ENCODE measurements at regions not wholly inside any gene's neighbourhood (a gene's known extent, or its start where the extent isn't known, plus 50 kb on each side); places are given as distances from the start of the nearest gene placed in this dataset.
"Not testable (repeated sequence)": the region's sequence is repeated elsewhere in the genome, so short reads cannot be mapped to it uniquely, and the experiment has no call there.

DNA sequence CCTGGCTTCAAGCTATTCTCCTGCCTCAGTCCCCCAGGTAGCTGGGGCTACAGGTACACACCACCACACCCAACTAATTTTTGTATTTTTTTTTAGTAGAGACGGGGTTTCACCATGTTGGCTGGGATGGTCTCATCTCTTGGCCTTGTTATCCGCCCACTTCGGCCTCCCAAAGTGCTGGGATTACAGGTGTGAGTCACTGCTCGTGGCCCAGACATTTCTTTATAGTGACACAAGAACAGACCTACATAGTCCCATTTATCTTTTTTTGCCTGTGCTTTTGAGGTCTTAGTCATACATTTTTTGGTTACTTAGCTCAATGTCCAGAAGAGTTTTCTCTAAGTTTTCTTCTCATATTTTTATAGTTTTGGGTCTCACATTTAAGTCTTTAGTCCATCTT lies 247.4 kb downstream of the SYT10 start:
- DNase-seq (ENCODE audit: low read depth), result no peak

DNA sequence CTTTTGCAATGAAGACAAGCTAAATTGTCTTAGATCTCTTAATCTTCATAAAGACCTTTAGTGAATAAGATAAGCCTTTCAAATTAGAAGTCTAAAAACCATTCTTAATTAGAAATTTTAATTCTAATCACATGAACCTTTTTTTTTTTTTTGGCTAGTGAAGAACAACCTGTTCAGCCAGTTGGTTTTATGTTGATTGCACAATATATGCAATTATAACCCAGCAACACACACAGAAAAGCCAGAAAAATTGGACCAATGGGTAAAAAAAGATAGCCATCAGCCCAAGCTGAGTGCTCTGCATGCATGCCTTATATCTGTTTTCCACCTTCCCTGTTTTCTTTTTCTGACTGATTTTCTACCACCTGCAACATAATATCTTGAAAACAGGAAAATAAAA lies 252.2 kb downstream of the SYT10 start:
- DNase-seq (ENCODE audit: low read depth), result no peak

- no peak for DNase-seq (ENCODE audit: low read depth)
These were observed 255.5 kb downstream of the SYT10 start for GRCh38 chr12:33184161-33184560.

DNA sequence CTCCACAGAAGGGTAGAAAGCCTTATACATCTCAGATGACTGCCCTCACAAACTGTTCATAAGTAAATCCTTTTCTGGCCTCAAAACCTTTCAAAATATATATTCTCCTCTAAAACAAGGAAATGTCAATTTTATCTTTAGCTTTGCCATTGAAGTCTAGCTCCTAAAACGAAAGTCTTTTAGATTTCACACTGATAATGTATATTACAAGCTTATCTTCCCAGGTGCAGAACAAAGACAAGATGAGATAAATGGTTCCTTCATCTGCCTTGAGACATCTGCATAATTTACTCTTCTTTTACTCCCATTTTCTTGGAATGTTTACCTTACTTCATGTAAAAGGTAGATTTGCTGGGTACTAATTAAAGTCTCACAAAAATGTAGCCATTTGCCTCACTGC lies 257.1 kb downstream of the SYT10 start:
- DNase-seq (ENCODE audit: low read depth), result no peak

DNA sequence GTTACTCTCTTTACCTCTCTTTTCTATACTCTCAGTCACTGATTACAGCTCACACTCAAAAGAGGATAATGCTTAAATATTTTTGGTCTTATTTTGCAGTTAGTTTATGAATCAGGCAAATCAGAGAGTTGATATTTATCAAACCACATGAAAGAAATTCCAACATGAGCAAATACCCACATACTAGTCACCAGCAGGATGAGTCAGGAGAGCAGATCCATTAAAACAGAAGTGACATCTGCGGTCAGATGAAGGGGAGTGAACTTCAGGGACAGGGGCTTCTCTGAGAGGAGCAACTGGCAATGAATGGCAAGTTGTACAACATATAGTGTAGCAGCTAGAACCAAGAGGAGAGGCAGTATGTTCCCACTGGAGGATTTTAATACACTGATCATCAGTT lies 258.7 kb downstream of the SYT10 start:
- DNase-seq (ENCODE audit: low read depth), result peak; percentile 18

DNA sequence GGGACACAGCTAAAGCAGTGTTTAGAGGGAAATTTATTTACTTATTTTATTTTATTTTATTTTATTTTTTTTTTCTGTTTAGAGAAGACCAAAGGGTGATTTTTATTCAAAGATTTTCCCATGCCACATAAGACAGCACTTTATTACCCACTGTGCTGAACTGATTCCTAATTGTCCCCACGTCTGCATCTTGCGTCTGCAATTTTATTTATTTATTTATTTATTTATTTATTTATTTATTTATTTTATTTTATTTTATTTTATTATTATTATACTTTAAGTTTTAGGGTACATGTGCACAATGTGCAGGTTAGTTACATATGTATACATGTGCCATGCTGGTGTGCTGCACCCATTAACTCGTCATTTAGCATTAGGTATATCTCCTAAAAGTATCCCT lies 269.7 kb upstream of the PKP2 start:
- not testable (repeated sequence) for DNase-seq (ENCODE audit: low read depth)

DNA sequence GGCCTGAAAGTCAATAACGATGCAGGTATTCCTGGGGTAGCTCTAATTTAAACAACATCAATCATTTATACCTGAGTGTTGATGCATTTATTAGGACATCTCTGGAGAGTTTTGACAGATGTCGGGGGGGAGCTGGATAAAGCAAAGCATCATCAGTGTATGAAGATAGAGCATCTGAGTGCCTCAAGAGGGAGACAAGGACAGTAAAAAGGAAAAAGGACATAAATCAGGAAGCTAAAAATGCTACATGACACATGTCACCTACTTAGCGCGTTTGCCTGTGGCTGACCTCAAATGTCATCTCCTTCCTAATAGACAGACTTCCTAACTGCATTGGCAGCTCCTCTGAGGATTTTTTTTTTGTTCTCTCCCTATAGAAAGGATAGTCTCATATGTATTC lies 259.5 kb upstream of the PKP2 start:
- DNase-seq (ENCODE audit: low read depth), result no peak

DNA sequence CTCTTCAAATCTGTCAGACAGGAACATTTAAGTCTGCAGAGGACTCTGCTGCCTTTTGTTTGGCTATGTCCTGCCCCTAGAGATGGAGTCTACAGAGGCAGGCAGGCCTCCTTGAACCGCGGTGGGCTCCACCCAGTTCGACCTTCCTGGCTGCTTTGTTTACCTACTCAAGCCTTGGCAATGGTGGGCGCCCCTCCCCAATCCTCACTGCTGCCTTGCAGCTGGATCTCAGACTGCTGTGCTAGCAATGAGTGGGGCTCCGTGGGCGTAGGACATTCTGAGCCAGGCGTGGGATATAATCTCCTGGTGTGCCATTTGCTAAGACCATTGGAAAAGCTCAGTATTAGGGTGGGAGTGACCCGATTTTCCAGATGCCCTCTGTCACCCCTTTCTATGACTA lies 250.7 kb upstream of the PKP2 start:
- not testable (repeated sequence) for DNase-seq (ENCODE audit: low read depth)

- DNase-seq (ENCODE audit: low read depth), result no peak
These were observed 232.9 kb upstream of the PKP2 start for GRCh38 chr12:33129500-33129899.

GRCh38 chr12:33125755-33126154 lies 229.2 kb upstream of the PKP2 start:
- DNase-seq (ENCODE audit: low read depth), result no peak

- DNase-seq (ENCODE audit: low read depth), result no peak
These were observed 219.7 kb upstream of the PKP2 start for GRCh38 chr12:33116284-33116683.

- DNase-seq (ENCODE audit: low read depth), result no peak
These were observed 219.1 kb upstream of the PKP2 start for GRCh38 chr12:33115716-33116115.

GRCh38 chr12:33111850-33112249 lies 215.3 kb upstream of the PKP2 start:
- DNase-seq (ENCODE audit: low read depth), result no peak

DNA sequence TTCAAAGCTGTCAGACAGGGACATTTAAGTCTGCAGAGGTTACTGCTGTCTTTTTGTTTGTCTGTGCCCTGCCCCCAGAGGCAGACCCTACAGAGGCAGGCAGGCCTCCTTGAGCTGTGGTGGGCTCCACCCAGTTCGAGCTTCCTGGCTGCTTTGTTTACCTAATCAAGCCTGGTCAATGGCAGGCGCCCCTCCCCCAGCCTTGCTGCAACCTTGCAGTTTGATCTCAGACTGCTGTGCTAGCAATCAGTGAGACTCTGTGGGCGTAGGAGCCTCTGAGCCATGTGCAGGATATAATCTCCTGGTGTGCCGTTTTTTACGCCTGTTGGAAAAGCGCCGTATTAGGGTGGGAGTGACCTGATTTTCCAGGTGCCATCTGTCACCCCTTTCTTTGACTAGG lies 211.2 kb upstream of the PKP2 start:
- DNase-seq (ENCODE audit: low read depth), result not testable (repeated sequence)

DNA sequence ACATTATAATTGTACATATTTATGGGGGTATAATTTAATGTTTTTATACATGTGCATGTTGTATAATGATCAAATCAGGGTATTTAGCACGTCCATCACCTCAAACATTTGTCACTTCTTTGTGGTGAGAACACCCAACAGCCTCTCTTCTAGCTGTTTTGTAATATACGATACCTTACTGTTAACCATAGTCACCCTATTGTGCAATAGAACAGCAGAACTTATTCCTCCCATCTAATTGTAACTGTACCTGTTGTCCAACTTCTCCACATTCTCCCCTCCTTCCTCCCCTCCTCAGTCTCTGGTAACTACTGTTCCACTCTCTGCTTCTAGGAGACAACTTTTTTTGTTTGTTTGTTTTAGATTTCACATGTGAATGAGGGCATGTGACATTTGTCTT lies 197.0 kb upstream of the PKP2 start:
- DNase-seq (ENCODE audit: low read depth), result no peak

DNA sequence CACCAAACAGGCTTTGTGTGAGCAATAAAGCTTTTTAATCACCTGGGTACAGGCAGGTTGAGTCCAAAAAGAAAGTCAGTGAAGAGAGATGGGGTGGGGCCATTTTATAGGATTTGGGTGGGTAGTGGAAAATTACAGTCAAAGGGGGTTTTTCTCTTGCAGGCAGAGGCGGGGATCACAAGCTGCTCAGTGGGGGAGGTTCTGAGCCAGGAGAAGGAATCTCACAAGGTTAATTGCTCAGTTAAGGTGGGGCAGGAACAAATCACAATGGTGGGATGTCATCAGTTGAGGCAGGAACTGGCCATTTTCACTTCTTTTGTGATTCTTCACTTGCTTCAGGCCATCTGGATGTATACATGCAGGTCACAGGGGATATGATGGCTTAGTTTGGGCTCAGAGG lies 191.3 kb upstream of the PKP2 start:
- DNase-seq (ENCODE audit: low read depth), result not testable (repeated sequence)

- not testable (repeated sequence) for DNase-seq (ENCODE audit: low read depth)
These were observed 179.8 kb upstream of the PKP2 start for GRCh38 chr12:33076401-33076800.

GRCh38 chr12:33075130-33075766 lies 178.7 kb upstream of the PKP2 start:
- not testable (repeated sequence) for DNase-seq (ENCODE audit: low read depth)

DNA sequence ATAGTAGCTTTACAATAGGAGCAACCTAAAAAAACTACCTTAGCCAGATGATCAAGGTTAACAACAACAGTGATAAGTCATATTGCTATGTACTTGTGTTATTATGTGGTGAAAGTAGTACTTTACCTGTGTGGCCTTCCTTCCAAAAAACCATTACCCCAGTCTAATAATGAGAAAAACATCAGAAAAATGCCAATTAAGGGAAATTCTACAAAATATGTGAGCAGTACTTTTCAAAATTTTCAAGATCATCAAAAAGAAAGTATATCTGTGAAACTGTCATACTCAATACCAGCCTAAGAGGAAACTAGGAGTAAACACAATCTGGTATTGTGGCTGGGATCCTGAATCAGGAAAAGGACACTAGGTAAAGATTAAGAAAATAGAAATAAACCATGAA lies 165.3 kb upstream of the PKP2 start:
- DNase-seq (ENCODE audit: low read depth), result no peak

- no peak for DNase-seq (ENCODE audit: low read depth)
These were observed 157.8 kb upstream of the PKP2 start for GRCh38 chr12:33054371-33054770.

DNA sequence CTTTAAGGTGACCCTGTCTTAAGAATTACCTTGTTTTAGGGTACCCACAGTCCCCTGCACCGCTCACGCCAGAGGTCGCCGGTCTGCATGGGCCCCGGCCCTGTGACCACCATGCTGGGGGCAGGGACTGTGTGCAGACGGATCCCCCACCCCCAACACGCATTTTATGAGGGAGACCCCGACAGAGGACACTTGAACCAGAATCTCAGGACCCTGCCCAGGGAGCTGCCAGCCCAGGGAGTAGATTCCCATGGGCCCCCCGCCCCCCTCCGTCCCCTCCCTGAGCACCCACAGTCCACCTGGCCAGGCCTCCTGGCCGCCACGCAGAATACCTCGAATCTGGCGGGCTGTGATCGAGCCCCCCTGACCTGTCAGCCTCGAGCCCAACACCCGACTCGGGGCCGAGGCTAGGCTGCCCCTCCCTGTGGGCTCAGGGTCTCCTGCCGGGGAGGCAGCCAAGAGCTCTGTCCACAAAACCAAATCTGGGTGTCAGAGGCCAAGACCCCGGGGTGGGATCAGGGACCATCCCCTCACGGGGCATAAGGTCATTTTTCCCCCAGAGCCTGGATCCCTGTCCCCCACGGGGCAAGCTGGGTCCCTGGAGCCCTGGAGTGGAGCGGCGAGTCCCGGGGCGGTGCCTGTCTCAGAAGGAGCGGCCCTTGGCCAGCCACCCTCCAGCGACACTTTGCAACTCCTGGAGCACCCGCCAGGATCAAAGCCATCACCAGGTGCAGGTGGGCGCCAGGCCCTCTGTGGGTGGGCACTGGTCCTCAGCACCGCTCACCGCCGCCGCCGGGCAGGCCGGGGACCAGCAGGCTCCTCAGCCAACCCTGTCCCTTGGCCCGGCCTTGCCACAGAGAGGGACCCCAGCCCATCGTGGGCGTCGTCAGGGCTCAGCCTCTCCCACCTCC lies 155.8 kb upstream of the PKP2 start:
- no peak for DNase-seq (ENCODE audit: low read depth)

DNA sequence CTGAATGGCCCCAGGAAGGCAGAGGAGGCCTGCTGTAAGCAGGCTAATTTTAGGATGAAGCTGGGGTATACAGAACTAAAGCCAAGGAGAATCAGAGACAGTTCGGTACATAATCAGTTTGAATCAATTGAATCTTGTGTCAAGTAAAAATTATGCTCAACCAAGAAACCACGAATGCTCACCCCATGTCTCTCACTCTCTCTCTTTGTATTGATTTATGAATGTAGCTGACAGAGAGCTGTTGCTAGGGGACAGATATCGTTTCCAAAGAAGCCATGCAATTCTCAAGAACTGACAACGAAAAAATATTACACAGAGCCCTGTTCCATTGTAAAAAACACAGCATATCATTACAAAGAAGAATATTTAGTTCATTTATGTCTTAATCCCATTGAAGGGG lies 151.1 kb upstream of the PKP2 start:
- no peak for DNase-seq (ENCODE audit: low read depth)

GRCh38 chr12:33044447-33044846 lies 147.9 kb upstream of the PKP2 start:
- DNase-seq (ENCODE audit: low read depth), result no peak

DNA sequence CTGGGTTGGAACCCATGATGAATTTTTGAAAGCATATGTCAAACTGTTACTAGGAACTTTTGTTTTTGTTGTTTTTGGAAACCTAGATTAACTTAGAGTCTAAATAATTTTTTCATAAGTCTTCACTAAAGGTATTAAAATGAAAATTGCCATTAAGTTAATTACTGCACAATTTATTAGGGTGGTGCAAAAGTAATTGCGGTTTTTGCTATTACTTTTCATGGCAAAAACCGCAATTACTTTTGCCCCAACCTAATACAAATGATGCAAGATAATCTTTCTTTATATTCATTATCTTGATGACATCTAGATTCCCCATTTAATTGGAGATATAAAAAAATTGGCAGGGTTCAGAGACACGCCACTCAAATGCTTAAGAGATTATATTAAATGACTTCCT lies 145.0 kb upstream of the PKP2 start:
- no peak for DNase-seq (ENCODE audit: low read depth)

All from non-pigmented ciliary epithelial cell (primary cell).